K562 (cell line): ENCODE measurements at regions not wholly inside any gene's neighbourhood (a gene's known extent, or its start where the extent isn't known, plus 50 kb on each side); places are given as distances from the start of the nearest gene placed in this dataset.

ENCODE experiments used
- CREB3L1 ChIP-seq: fragments of 450-650 bp; IDR thresholded peaks from 2 replicates; pipeline ENCODE4 v1.6.1; 2014; ENCODE audit warnings: low read depth, mild to moderate bottlenecking, moderate library complexity, borderline replicate concordance
- CTCF ChIP-seq, 3 experiments: IDR thresholded peaks in 2 of 3; conservative IDR thresholded peaks in 1 of 3; 2 replicates each; pipeline ENCODE4 v1.5.1; 2011 to 2012; ENCODE audit warnings: low read length in 3 of 3, mild to moderate bottlenecking in 3 of 3, control low read depth in 2 of 3, improper control_type of control experiment in 1 of 3, inconsistent platforms in 1 of 3, low read depth in 1 of 3, mixed read lengths in 1 of 3, moderate library complexity in 1 of 3; ENCODE audit not compliant: insufficient read depth in 2 of 3
- EGR1 ChIP-seq: fragments of 450-650 bp; conservative IDR thresholded peaks from 2 replicates; pipeline ENCODE4 v1.6.1; 2017; ENCODE audit warnings: mild to moderate bottlenecking
- ZFP36 ChIP-seq: fragments of 150-350 bp; IDR thresholded peaks from 2 replicates; pipeline ENCODE4 v1.6.1; 2018; ENCODE audit warnings: low read length, low read depth; ENCODE audit not compliant: partially characterized antibody
- ZFPM2 ChIP-seq: fragments of 250-450 bp; sonication (Bioruptor Pico); IDR thresholded peaks from 2 replicates; pipeline ENCODE4 v1.5.1; 2022; ENCODE audit warnings: mild to moderate bottlenecking

- TF ChIP-seq CREB3L1, result no peak
- no peak for TF ChIP-seq ZFP36
- TF ChIP-seq CTCF (IDR thresholded peaks at IDR 0.05 in 2 of 3, conservative IDR thresholded peaks at IDR 0.05 in 1 of 3; ENCODE audit: insufficient read depth in 2 of 3, low read depth in 1 of 3, low read length in 3 of 3), result no peak
- TF ChIP-seq EGR1, result no peak
- TF ChIP-seq ZFPM2 (CRISPR knock-in tag), result no peak
Observed at GRCh38 chr16:5526826-5527225, 429.2 kb upstream of the EEF2KMT start.
